ENCODE measurements at regions not wholly inside any gene's neighbourhood (a gene's known extent, or its start where the extent isn't known, plus 50 kb on each side); places are given as distances from the start of the nearest gene placed in this dataset.

GRCh38 chr10:10431422-10432066 is 586.1 kb upstream of the CELF2 start:
- TF ChIP-seq YY1 (IDR thresholded peaks at IDR 0.05; ENCODE audit: low read depth) (no peak), EGR1 (IDR thresholded peaks at IDR 0.05) (no peak), TAF1 (IDR thresholded peaks at IDR 0.05; ENCODE audit: low read depth) (no peak), EP300 (IDR thresholded peaks at IDR 0.05; ENCODE audit: borderline replicate concordance) (no peak), FOXM1 (IDR thresholded peaks at IDR 0.05; ENCODE audit: borderline replicate concordance, low read depth) (no peak), USF1 (IDR thresholded peaks at IDR 0.05) (no peak), CEBPB (IDR thresholded peaks at IDR 0.05) (no peak)
- TF ChIP-seq, protein P1, sequence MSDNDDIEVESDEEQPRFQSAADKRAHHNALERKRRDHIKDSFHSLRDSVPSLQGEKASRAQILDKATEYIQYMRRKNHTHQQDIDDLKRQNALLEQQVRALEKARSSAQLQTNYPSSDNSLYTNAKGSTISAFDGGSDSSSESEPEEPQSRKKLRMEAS (IDR thresholded peaks at IDR 0.05) = no peak
